ENCODE measurements at regions not wholly inside any gene's neighbourhood (a gene's known extent, or its start where the extent isn't known, plus 50 kb on each side); places are given as distances from the start of the nearest gene placed in this dataset.

- WGBS, 2 donors: 89 to 92% methylated on average over 4 of the region's 4 CpGs
- no peak for TF ChIP-seq CTCF (IDR thresholded peaks at IDR 0.05)
- TF ChIP-seq POLR2A (IDR thresholded peaks at IDR 0.05): no peak
- Histone ChIP-seq H3K36me3 (no peaks in the 10 kb centered on the region), H3K27me3 (no peaks in the 10 kb centered on the region), H3K9me3 (no peaks in the 10 kb centered on the region), H3K4me1 (no peaks in the 10 kb centered on the region), H3K4me3 (replicated peaks in 1 of 3) (no peak overlapping the region), H3K27ac (no peak overlapping the region)
- DNase-seq: no peak
- intact Hi-C loops (cut with DNase I): no loop called here
Measured at GRCh38 chr12:85661461-85662206, 174.6 kb downstream of the RASSF9 start.

- intact Hi-C loops (cut with DNase I): no loop called here
- no peaks in the 10 kb centered on the region for H3K36me3 ChIP-seq
- H3K9me3 ChIP-seq: no peaks in the 10 kb centered on the region
- no peaks in the 10 kb centered on the region for H3K4me1 ChIP-seq
- H3K4me3 ChIP-seq (replicated peaks in 1 of 3): no peak overlapping the region
- TF ChIP-seq CTCF (IDR thresholded peaks at IDR 0.05) (no peak), POLR2A (IDR thresholded peaks at IDR 0.05) (no peak)
- no peaks in the 10 kb centered on the region for H3K27me3 ChIP-seq
- no peak overlapping the region for H3K27ac ChIP-seq
- DNase-seq: no peak
Measured at GRCh38 chr12:85662207-85662602, 174.0 kb downstream of the RASSF9 start.

- H3K4me1 ChIP-seq: no peaks in the 10 kb centered on the region
- H3K27me3 ChIP-seq: no peaks in the 10 kb centered on the region
- 74 to 79% methylated on average over 5 of the region's 5 CpGs for WGBS, 2 donors
- no peak for DNase-seq
- no peak overlapping the region for H3K4me3 ChIP-seq (replicated peaks in 1 of 3)
- intact Hi-C loops (cut with DNase I): no loop called here
- no peak overlapping the region for H3K27ac ChIP-seq
- no peaks in the 10 kb centered on the region for H3K36me3 ChIP-seq
- TF ChIP-seq POLR2A (IDR thresholded peaks at IDR 0.05) (no peak), CTCF (IDR thresholded peaks at IDR 0.05) (no peak)
- no peaks in the 10 kb centered on the region for H3K9me3 ChIP-seq
Measured at GRCh38 chr12:85663631-85664030, 172.6 kb downstream of the RASSF9 start.

- Histone ChIP-seq H3K4me3 (replicated peaks in 1 of 3) (no peak overlapping the region), H3K27me3 (no peaks in the 10 kb centered on the region), H3K36me3 (no peaks in the 10 kb centered on the region), H3K9me3 (no peaks in the 10 kb centered on the region), H3K4me1 (no peaks in the 10 kb centered on the region), H3K27ac (no peak overlapping the region)
- intact Hi-C loops (cut with DNase I): no loop called here
- DNase-seq: no peak
- TF ChIP-seq POLR2A (IDR thresholded peaks at IDR 0.05): no peak
- no peak for TF ChIP-seq CTCF (IDR thresholded peaks at IDR 0.05)
Measured at GRCh38 chr12:85664429-85664828, 171.8 kb downstream of the RASSF9 start.

- Histone ChIP-seq H3K4me1 (no peaks in the 10 kb centered on the region), H3K4me3 (replicated peaks in 1 of 3) (no peak overlapping the region), H3K9me3 (no peaks in the 10 kb centered on the region), H3K27ac (no peak overlapping the region), H3K27me3 (no peaks in the 10 kb centered on the region), H3K36me3 (no peaks in the 10 kb centered on the region)
- TF ChIP-seq CTCF (IDR thresholded peaks at IDR 0.05): no peak
- no peak for TF ChIP-seq POLR2A (IDR thresholded peaks at IDR 0.05)
- WGBS, 2 donors: 66 to 81% methylated on average over 1 of the region's 1 CpG
- no peak for DNase-seq
- intact Hi-C loops (cut with DNase I): no loop called here
Measured at GRCh38 chr12:85669911-85670310, 166.3 kb downstream of the RASSF9 start.
